MCF 10A (cell line): ENCODE measurements at regions not wholly inside any gene's neighbourhood (a gene's known extent, or its start where the extent isn't known, plus 50 kb on each side); places are given as distances from the start of the nearest gene placed in this dataset.
A peak's percentile ranks its signal among the peaks of the same experiment; 100 is the strongest.

Experiments used
- BruUV-seq: library from RNA; stranded (reverse); fragments of 400-500 nt; replicated peaks from 2 replicates; lab custom pipeline; 2021; lab: Mats Ljungman, UMichigan
- CTCF ChIA-PET: fragments of 300-600 bp; sonication (Branson Sonifier 250); formaldehyde crosslinking; extraction: SDS; loops from one replicate; lab custom pipeline; 2021; ENCODE audit warnings: antibody characterized with exemption, inconsistent platforms; lab: Yijun Ruan, JAX
- POLR2A ChIA-PET: fragments of 300-600, 350-650 bp; sonication (Branson Sonifier 250); formaldehyde crosslinking; extraction: SDS; loops from one replicate; lab custom pipeline; 2020; ENCODE audit warnings: antibody characterized with exemption, inconsistent platforms; lab: Yijun Ruan, JAX
- DNase-seq: peaks from one replicate; pipeline ENCODE4 v3.0.0-alpha.2; 2018; ENCODE audit not compliant: unreplicated experiment
- H3K27ac Mint-ChIP-seq: one replicate; pipeline ENCODE4 v1.8.0; 2022; ENCODE audit warnings: mild to moderate bottlenecking, low read depth, mixed read lengths; ENCODE audit not compliant: unreplicated experiment
- H3K27me3 Mint-ChIP-seq: one replicate; pipeline ENCODE4 v1.8.0; 2022; ENCODE audit warnings: mixed read lengths; ENCODE audit not compliant: insufficient read depth, unreplicated experiment
- H3K36me3 Mint-ChIP-seq: one replicate; pipeline ENCODE4 v1.8.0; 2022; ENCODE audit warnings: mild to moderate bottlenecking, moderate library complexity, mixed read lengths; ENCODE audit not compliant: insufficient read depth, unreplicated experiment
- H3K4me1 Mint-ChIP-seq: one replicate; pipeline ENCODE4 v1.8.0; 2022; ENCODE audit warnings: mixed read lengths; ENCODE audit not compliant: insufficient read depth, unreplicated experiment
- H3K4me3 Mint-ChIP-seq: one replicate; pipeline ENCODE4 v1.8.0; 2022; ENCODE audit warnings: mild to moderate bottlenecking, moderate library complexity, mixed read lengths; ENCODE audit not compliant: unreplicated experiment
- H3K9me3 Mint-ChIP-seq: one replicate; pipeline ENCODE4 v1.8.0; 2022; ENCODE audit warnings: mixed read lengths; ENCODE audit not compliant: unreplicated experiment
- intact Hi-C: fragments of 100-400 bp; cut with micrococcal nuclease; formaldehyde crosslinking; loops from 2 replicates; pipeline ENCODE4 v1.14.1; 2022
- TF ChIP-seq, protein P1 (sequence below): fragments of 200-600 bp; IDR thresholded peaks from one replicate; pipeline ENCODE4 v1.8.0; 2022; ENCODE audit warnings: antibody characterized with exemption, mild to moderate bottlenecking; ENCODE audit not compliant: unreplicated experiment

- Mint-ChIP-seq H3K4me3 (no peak overlapping the region), H3K36me3 (no peaks in the 10 kb centered on the region), H3K4me1 (no peaks in the 10 kb centered on the region), H3K27me3 (no peaks in the 10 kb centered on the region), H3K27ac (no peak overlapping the region), H3K9me3 (no peaks in the 10 kb centered on the region)
- no TSS peak for BruUV-seq
- ChIA-PET CTCF (no interaction called here), POLR2A (no interaction called here)
- TF ChIP-seq, protein P1, sequence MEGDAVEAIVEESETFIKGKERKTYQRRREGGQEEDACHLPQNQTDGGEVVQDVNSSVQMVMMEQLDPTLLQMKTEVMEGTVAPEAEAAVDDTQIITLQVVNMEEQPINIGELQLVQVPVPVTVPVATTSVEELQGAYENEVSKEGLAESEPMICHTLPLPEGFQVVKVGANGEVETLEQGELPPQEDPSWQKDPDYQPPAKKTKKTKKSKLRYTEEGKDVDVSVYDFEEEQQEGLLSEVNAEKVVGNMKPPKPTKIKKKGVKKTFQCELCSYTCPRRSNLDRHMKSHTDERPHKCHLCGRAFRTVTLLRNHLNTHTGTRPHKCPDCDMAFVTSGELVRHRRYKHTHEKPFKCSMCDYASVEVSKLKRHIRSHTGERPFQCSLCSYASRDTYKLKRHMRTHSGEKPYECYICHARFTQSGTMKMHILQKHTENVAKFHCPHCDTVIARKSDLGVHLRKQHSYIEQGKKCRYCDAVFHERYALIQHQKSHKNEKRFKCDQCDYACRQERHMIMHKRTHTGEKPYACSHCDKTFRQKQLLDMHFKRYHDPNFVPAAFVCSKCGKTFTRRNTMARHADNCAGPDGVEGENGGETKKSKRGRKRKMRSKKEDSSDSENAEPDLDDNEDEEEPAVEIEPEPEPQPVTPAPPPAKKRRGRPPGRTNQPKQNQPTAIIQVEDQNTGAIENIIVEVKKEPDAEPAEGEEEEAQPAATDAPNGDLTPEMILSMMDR = no peak
- peak; percentile 59 for DNase-seq
- intact Hi-C loops = no loop called here
These were observed 142.3 kb upstream of the HTR2A start for GRCh38 chr13:47039106-47039505.

DNA sequence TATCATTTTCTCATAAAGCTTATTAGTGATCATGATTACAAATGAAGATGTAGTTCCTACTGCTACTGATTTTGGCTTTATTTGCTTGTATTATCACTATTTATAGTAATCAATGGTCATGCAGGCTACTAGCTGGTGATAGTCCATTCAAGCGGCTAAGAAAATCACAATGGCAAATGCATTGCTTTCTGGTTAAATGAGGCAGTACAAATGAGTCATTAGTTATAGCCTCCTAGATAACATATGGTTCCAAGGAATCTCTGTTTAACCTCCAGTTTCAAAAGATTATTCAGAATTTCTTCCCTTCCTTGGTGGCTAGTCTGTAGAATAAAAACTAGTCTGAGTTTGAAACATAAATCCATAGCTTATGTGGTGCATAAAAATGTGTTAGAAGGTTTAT is 141.3 kb upstream of the HTR2A start:
- no peak for DNase-seq
- no peak overlapping the region for H3K4me3 Mint-ChIP-seq
- TF ChIP-seq, protein P1 = no peak
- intact Hi-C loops = no loop called here
- CTCF ChIA-PET = interaction anchor here (0.6 to 0.7 kb wide), 2 partner anchors 84 to 1381 kb away, joined by 3 read pairs; no protein-coding TSS in a partner anchor
- BruUV-seq = no TSS peak
- H3K4me1 Mint-ChIP-seq = peaks cover 6% of the 10 kb centered on the region
- no peaks in the 10 kb centered on the region for H3K27me3 Mint-ChIP-seq
- no peaks in the 10 kb centered on the region for H3K36me3 Mint-ChIP-seq
- POLR2A ChIA-PET = no interaction called here
- no peaks in the 10 kb centered on the region for H3K9me3 Mint-ChIP-seq
- no peak overlapping the region for H3K27ac Mint-ChIP-seq

DNA sequence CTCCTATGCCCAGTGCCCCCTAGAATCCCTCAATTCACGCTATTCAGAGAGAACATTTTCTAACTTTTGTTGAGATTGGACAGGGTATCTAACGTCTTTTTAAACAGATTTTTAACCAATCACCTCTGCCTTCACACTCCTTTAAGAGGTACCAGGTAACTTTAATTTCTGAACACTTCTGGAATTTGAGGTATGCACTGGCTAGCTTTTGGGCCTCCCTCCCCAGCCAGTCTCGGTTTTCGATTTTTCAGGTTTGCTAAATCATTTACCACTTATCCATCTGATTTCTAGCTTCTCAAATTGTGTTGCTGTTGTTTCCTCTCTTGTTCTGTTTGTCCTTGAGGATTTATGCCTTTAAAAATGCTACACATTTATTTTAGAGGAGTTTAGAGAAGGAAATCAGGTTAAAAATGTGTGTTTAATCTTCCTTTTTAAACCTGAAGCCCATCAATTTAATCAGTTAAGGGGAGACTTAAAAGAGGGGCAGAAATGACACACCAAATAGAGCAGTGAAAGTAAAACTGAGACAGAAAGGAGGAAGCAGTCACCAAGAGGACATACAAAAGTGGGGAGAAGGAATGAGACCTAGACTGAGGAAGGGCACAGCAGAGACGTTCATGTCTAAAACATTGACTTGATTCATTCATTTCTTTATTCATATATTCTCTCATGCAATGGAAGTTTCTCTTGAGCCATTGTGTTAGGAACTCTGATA is 139.6 kb upstream of the HTR2A start:
- no peaks in the 10 kb centered on the region for H3K9me3 Mint-ChIP-seq
- no peaks in the 10 kb centered on the region for H3K36me3 Mint-ChIP-seq
- H3K4me1 Mint-ChIP-seq = peaks cover 11% of the 10 kb centered on the region
- no peak overlapping the region for H3K4me3 Mint-ChIP-seq
- TF ChIP-seq, protein P1 = no peak
- no TSS peak for BruUV-seq
- H3K27ac Mint-ChIP-seq = no peak overlapping the region
- ChIA-PET CTCF (interaction anchor here (0.6 to 0.8 kb wide), 2 partner anchors 183 to 276 kb away, joined by 3 read pairs; no protein-coding TSS in a partner anchor), POLR2A (interaction anchor here (0.7 kb wide), 2 partner anchors 23 to 444 kb away, joined by 3 read pairs; no protein-coding TSS in a partner anchor)
- DNase-seq = no peak
- H3K27me3 Mint-ChIP-seq = no peaks in the 10 kb centered on the region
- intact Hi-C loops = no loop called here

DNA sequence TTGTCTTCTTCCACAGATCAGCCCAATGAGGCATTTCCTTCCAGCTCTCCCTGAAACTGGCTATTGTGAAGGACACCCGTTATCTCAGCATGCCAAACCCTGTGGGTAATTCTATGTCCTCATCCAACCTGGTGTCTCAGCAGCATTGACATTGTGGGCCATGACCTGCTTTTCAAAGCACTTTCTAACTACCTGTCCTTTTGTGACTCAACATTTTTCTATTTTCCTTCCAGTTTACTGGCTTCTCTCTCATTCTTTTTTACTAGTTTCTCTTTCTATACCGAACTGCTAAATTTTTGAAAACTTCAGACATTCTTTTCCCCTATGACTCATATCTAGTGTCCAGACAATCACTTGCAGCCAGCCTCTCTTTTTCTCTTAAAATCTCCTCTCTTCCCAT is 136.4 kb upstream of the HTR2A start:
- Mint-ChIP-seq H3K4me1 (peaks cover 11% of the 10 kb centered on the region), H3K9me3 (no peaks in the 10 kb centered on the region), H3K27me3 (no peaks in the 10 kb centered on the region), H3K4me3 (peak overlapping the region; percentile 9), H3K27ac (peak overlapping the region; percentile 22), H3K36me3 (no peaks in the 10 kb centered on the region)
- CTCF ChIA-PET = no interaction called here
- TF ChIP-seq, protein P1 = no peak
- intact Hi-C loops = no loop called here
- POLR2A ChIA-PET = no interaction called here
- DNase-seq = peak; percentile 14
- no TSS peak for BruUV-seq
